ENCODE measurements at regions not wholly inside any gene's neighbourhood (a gene's known extent, or its start where the extent isn't known, plus 50 kb on each side); places are given as distances from the start of the nearest gene placed in this dataset.
A peak's percentile ranks its signal among the peaks of the same experiment; 100 is the strongest.

- no peak for DNase-seq (ENCODE audit: low read depth in 3 of 3)
Observed at GRCh38 chr2:136468799-136469369, 296.5 kb upstream of the THSD7B start.

- DNase-seq (ENCODE audit: low read depth in 3 of 3) = no peak
Observed at GRCh38 chr2:136452528-136452927, 312.8 kb upstream of the THSD7B start.

DNA sequence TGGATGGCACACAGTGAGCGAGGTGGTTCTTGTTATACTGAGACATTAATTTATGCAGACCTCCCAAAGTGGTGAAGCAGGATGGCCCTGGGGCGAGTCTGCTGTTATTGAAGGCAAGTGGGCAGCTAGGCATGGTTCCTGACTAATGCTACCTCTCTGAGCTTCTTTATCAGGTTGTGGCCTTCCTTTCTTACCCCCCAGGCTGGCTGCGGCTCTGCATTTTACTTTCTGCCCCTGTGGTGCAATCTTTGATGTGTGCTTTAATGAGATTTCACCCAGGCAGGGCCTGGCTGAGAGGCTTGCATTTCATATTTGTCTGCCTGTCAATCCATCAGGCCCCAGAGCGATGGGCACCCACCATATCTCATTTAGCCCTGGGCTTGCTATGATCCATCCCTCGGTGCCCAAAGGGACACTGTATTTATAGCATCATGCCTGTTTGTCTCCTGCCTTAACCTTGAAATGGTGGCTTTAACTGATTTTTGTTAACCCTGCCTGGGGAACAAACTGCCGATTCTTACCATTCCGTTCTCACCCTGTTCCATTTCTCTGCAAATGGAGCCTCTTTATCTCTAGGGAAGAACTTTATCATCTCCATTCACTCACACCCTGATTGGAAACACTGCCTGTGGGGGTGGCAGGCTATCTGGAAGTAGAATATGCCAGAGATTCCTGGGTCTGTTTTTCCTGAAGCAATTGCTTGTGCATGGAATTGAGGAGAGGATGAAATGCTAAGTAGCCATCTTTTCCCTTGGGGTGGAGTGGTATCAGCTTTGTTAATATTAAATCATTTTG, 316.2 kb upstream of the THSD7B start:
- no peak for DNase-seq (ENCODE audit: low read depth in 3 of 3)

DNA sequence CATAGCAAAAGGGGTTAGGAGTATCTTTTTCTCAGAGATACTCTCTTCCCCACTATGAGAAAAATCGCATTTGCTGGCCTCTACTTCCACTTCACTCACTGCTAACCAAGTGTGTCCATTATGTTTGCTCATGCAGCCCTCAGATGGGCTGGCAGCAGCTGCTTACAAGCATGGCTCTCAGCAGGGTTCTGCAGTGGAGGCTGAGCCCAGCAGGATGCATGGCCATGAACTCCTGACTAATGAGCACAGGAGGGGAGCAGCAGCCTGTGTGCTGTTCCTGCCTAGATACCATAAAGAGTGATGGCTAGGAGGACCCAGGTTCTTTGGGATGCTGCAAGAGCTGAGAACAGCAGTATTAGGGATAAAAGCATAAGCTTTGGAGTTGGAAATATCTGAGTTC, 316.9 kb upstream of the THSD7B start:
- DNase-seq (ENCODE audit: low read depth in 3 of 3) = no peak

- no peak for DNase-seq (ENCODE audit: low read depth in 3 of 3)
Observed at GRCh38 chr2:136444323-136444722, 321.0 kb upstream of the THSD7B start.

DNA sequence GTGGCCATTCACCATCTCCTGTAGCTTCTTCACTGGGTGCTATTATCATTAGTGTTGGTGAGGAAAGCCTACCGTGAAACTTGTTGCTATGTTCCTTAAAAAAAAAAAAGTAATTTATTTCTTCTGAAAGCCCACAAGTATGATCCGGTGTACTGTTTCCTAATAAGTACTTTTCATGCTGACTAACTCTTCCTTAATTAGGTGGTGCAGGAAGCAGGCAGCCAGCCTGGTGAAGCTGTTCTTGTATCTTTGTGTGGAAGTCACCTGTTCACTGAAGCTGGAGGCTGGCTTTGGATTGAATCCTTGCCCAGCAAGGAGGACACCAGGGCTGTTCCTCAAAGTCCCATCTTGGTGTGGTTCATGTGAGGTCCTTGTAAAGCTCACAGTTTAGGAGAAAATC, 321.7 kb upstream of the THSD7B start:
- DNase-seq (ENCODE audit: low read depth in 3 of 3) = no peak

DNA sequence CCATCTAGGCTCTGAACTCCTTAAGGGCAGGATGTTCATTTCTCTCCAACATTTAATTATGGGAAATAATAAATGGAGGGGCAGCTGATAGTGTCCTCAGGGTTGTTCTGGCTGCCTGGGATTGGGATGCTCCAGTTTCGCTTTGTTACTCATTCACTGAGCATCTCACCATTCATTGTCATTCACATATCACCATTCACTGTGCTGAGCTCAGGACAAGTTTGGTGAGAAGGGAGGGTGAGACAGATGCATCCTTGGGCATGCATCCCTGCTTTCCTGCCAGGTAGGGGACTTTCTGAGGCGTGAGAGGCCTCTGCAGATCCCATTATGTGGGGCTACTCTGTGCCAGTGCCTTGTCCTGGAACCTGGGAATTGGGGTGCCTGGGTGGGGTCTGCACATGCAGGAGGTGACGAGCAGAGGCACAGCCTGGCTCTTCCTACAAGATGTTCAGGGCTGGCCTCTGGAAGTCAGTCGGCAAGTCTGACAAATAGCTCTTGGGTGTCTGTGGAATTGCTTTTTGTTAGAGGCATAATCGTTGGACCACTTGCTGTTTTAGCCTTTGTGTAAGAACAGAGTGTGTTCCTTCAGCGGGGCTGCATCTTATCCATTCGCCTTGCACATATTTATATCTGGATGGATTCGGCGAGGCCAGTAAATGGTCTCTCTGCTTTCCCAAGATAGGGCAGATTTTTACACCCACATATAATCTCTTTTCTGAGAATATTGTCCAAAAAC, 323.2 kb upstream of the THSD7B start:
- no peak for DNase-seq (ENCODE audit: low read depth in 3 of 3)

DNA sequence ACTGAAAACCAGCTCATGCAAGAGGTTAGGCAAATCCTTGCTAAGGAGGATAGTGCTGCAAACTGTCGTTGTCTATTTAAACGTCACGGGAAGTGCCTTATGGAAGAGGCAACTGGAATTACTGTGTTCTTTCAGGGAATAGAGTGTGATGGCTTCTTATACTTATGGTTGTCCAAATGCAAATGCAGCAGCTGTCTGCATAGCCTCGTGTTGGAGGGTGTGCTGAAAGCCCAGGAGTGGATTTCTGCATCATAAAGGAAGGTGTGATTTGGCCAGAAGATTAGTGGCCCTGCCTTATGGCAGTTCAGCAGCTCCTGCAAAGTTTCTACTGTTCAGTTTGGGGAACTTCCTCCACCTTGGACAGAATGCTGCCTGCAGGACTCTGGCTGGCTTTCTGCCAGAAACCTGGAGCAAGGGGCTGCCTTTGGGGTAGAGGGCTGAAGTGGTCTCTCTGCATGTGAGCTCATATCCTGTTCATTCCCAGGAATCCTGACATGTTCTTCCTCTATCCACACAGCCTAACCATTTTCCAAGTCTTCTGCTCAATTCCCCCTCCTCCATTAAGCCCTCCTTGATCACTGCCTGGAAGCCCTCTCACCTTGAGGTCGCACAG, 321.2 kb upstream of the CXCR4 start:
- DNase-seq (ENCODE audit: low read depth in 3 of 3) = no peak

DNA sequence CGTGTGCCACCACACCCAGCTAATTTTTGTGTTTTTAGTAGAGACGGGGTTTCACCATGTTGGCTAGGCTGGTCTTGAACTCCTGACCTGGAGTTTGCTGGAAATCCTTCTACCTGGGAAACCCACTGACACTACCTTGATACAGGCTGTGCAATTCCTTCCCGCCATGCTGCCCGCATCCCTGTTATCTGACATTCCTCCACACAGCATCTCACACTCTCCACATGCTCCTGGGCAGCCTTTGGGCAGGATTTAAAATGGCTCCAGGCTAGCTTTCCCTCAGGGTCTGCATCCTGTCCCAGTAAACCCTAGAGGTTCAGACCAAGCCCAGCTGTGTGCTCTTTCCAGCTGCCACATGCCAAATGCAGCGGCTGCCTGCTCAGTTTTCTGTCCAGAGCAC, 319.5 kb upstream of the CXCR4 start:
- DNase-seq (ENCODE audit: low read depth in 3 of 3) = no peak

GRCh38 chr2:136436936-136437335, 319.0 kb upstream of the CXCR4 start:
- DNase-seq (ENCODE audit: low read depth in 3 of 3) = no peak

GRCh38 chr2:136434251-136434715, 316.3 kb upstream of the CXCR4 start:
- DNase-seq (ENCODE audit: low read depth in 3 of 3) = no peak

GRCh38 chr2:136433261-136433660, 315.3 kb upstream of the CXCR4 start:
- DNase-seq (ENCODE audit: low read depth in 3 of 3) = no peak

- DNase-seq (ENCODE audit: low read depth in 3 of 3) = no peak
Observed at GRCh38 chr2:136424112-136424511, 306.2 kb upstream of the CXCR4 start.

GRCh38 chr2:136423516-136423996, 305.6 kb upstream of the CXCR4 start:
- DNase-seq (ENCODE audit: low read depth in 3 of 3) = peak; percentile 74 to 77 (median 75)

DNA sequence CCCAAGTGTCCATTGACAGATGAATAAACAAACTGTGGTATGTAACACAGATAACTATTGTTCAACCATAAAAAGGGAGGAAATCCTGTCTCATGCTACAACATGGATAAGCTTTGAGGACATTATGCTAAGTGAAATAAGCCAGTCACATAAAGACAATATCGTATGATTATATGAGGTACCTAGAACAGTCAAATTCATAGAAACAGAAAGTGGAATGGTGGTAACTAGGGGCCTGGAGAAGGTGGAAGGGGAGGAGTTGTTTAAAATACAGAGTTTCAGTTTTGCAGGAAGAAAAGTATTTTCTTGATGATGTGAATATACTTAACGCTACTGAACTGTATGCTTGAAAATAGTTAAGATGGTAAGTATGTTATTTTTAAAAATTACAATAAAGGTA, 304.6 kb upstream of the CXCR4 start:
- no peak for DNase-seq (ENCODE audit: low read depth in 3 of 3)

DNA sequence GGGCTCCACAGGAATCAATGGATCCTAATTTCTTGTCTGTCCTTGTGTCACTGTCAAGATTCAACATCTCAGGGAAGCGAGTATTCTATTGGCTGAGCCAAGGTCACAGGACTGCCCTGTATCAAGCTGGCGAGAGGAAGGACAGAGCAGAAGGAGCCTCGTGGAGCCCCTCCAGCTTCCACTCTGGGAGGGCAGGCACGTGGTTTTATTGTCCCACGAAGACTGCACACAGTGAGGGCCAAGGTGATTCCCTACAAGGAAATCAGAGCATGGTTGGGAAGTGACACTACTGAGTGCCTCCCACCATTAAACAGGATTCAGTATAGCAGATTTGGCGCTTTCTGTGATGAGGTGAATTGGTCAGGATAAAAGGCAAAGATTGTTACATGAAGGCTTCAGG, 302.4 kb upstream of the CXCR4 start:
- no peak for DNase-seq (ENCODE audit: low read depth in 3 of 3)

- no peak for DNase-seq (ENCODE audit: low read depth in 3 of 3)
Observed at GRCh38 chr2:136411946-136412345, 294.0 kb upstream of the CXCR4 start.

DNA sequence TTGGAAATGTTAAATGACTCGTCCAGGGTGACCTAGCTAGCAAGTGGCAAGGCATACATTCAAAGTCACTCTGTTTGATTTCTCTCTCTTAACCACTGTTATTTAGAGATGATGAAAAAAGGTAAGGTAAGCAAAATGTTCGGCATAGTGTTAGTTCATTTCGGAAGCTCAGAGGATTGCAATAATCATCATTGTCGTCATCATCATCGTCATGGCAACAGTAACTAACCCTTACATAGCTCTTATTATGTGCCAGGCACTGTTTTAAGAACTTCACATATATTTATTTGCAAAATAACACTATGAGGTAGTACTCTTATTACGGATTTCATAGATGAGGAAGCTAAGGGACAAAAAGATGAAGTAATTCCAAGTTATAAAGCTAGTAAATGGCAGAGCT, 292.7 kb upstream of the CXCR4 start:
- no peak for DNase-seq (ENCODE audit: low read depth in 3 of 3)

DNA sequence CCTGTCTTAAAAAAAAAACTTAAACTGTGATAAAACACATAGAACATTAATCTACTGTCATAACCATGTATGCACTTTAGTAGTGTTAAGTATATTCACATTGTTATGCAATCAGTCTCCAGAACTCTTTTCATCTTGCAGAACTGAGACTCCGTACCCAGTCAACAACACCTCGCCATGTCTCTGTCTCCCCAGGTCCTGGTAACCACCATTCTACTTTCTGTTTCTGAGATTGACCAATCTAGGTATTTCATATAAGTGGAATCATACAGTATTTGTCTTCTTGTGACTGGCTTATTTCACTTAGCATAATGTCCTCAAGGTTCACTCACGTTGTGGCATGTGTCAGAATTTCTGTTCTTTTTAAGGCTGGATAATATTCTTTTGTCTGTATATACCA, 290.8 kb upstream of the CXCR4 start:
- no peak for DNase-seq (ENCODE audit: low read depth in 3 of 3)

GRCh38 chr2:136407952-136408318, 290.0 kb upstream of the CXCR4 start:
- no peak for DNase-seq (ENCODE audit: low read depth in 3 of 3)

- no peak for DNase-seq (ENCODE audit: low read depth in 3 of 3)
Observed at GRCh38 chr2:136407117-136407951, 289.4 kb upstream of the CXCR4 start.
